Stimulated activated CD8-positive, alpha-beta memory T cell treated with anti-CD3 and anti-CD28 coated beads, Interleukin-7, amount 100 ng/mL, for 1 hour (primary cell): ENCODE measurements at regions not wholly inside any gene's neighbourhood (a gene's known extent, or its start where the extent isn't known, plus 50 kb on each side); places are given as distances from the start of the nearest gene placed in this dataset.
"Not testable (repeated sequence)": the region's sequence is repeated elsewhere in the genome, so short reads cannot be mapped to it uniquely, and the experiment has no call there.

Experiments used
- DNase-seq, 2 donors: peaks; one replicate each; pipeline ENCODE4 v3.0.0-alpha.2; 2020; ENCODE audit warnings: low read depth in 2 of 2

DNA sequence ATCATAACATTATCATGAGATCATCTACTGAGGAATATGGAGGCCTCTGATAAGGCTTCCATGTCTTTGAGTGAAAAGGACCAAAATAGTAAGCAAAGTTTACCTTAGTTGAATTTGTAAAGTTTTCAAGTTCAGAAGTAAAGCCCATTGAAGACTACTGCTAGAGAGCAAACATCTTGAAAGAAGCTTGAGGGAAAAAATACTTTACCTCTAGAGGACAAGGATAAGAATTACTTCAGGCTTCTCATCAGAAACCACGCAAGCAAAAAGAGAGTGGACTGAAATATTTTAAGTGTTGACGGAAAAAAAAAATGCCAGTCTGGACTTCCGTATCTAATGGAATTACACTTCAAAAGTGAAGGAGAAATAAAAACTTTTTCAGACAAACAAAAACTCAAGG lies 114.3 kb downstream of the MPP7 start:
- no peak for DNase-seq

DNA sequence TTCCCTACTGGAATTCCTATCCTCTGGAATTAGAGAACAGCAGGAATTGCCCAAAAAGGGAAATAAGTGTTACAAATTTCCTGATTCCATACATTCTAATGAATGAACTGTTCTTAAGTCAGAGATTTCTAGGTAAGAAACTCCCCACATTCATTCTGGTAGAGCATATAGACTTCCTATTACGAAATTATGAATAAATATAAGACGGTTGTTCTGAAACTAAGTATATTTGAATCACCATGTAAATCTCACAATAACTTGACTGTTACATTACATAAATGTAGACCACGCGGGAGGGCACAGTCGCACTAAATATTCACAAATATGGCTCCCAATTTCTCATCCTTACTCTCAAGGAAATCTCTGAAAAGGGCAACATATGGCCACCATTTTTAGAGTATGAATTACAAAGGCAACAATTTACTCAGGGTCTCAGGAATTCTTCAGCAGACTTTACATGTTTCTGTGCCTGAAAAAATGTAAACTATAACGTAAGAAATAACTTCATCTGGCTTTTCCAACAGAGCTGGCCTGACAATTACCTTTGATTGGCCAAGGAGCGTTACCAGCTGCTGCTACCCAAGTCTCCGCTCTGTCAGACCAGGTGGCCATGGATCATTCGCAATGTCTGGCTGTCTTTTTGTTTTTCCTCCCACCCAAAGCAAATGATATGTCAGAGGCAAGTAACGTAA lies 115.8 kb downstream of the MPP7 start:
- no peak for DNase-seq

DNA sequence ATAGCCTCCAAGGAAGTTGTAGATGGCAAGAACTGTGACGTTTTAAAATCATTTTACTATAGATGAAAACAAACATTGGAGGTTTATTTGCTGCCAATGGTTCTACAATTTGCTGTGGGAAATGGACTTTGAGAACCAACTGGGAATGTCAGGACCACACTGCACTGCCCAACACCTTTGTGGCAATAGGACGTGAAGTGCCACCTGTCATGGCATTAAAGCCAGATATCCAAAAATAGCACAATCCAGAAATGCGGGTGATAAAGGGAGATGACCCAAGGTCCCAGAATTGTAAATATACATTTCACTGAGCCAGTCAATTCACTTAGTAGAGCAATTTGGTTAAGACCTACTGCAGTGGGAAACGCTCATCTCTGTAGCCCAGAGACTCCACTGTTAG lies 116.4 kb downstream of the MPP7 start:
- no peak for DNase-seq

DNA sequence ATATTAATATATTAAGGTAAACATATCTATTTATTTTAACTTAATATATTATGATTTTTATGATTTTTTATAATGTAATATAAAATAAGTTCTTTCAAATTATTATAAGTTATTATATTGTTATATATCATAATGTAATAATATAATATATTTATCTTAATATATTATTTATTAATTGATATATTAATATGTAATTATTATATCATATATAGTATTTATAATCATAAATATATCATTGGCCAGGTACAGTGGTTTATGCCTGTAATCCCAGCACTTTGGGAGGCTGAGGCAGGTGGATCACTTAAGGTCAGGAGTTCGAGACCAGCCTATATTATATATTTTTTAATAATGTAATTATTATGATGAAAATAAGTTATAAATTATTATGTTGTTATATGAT lies 118.1 kb downstream of the MPP7 start:
- no peak for DNase-seq

DNA sequence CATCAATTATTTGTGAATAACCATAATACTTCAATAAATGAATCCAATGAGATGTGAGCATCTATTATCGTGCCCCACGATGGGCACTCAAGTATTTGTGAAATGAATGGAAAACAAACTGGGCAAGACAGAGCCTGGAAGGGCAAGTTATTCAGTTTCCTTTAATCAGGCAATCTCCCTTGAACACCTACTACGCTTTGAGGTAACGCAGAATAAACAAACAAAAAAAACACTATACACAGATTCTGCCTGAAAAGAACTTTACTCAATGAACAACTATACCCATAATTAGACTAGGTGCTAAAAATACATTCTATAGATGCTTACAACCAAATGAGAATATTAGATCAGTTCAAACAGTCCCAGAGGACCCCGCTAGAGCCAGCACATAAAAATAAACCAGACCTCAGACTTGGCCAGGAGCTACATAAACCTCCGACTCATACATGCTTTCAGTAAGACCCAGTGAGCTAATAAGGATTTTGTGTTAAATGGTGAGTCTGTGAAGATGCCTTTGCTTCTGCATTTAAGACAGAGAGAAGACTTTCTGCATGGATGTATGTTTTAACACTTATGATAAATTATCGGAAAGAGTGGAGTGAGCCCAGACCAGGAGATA lies 121.3 kb downstream of the MPP7 start:
- no peak for DNase-seq

DNA sequence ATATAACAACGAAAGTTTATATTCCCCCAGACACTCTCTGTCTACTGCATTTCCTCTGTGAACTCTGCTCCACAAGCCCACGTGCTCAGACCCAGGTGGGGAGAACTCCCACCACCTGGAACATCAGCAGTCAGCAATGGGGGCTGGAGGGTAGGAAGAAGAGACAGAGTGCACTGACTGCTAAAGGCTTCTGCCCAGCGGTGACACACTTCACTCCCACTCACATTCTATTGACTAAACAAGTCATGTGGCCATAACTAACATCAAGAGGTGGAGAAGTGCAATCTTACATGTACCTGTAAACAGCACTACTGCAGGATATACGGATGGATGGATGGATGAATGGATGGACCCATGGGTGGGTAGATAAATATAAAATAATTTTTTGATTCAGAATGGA lies 122.2 kb downstream of the MPP7 start:
- DNase-seq: no peak

DNA sequence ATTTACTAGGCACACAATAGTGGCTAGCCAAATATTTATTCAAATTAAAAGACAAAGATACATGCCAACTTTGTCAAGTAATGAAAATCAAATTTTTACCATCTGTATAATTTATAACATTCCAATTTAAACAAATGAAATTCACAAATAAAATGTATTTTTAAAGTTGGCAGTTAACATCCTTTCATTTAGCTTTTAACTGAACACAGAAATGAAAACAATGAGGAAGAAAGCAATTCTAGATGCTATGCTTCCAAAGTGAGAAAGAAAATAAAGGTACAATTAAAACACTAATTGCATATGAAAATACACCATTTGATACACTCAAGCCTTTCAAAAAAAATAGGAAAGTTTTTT lies 123.1 kb downstream of the MPP7 start:
- no peak for DNase-seq

DNA sequence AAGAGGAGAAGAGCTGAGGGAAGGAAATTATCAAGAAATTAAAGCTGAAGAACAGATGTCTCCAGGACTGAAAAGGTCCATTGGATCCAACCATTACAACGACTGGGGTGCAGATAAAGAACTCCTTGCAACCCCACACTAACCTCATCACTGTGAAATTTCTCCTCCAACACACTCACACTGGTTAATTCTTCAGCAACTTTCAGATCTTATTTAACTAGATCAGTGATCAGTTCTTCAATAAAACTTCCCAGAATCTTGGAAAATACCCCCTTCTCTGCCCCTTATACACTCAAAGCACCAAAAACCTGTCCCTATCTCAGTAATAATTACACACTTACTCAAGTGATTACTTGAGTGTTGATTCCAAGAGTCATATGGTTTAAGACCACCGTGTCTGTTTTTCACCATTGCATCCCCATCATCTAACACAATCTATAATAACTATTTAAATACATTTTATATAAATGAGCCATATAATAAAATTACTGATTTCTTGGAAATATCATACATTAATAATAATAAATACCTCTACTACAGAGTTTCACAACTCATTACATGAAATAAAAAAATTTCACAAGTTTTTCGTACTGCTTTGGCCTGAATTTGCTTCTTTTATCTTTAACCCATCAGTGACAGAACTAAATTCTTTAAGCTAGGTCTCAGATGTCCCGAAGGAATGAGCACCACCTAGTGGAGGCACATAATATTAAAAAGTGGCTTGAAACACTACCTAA lies 123.7 kb downstream of the MPP7 start:
- DNase-seq: no peak

DNA sequence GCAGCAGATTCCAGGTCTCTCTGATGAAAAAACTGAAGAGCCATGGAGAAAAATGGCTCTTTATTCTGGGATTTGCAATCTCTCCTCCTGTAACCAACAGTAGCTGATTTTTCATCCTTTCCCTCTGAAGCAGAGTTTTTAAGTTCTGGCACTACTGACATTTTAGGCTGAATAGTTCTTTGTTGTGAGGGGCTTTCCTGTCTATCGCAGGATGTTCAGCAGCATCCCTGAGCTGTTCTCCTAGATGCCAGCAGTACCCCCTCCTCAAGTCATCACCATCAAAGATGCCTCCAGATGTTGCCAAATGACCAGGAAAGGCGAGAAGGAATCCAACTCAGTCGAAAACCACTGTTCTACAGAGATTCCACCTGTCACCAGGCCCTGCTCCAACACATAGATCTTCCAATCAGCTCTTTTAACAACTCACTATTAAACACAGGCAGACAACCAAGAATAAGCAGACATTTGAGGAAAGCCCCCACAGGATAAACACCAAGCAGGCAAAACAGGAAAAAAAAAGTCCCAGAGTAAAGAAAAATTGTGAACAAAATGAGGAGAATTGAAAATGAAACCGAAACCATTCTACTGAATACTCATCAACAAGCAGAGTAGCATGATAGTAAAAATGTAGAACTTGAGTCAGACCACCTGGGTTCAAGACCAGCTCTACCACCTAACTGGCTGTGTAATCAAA lies 124.8 kb downstream of the MPP7 start:
- DNase-seq: no peak

DNA sequence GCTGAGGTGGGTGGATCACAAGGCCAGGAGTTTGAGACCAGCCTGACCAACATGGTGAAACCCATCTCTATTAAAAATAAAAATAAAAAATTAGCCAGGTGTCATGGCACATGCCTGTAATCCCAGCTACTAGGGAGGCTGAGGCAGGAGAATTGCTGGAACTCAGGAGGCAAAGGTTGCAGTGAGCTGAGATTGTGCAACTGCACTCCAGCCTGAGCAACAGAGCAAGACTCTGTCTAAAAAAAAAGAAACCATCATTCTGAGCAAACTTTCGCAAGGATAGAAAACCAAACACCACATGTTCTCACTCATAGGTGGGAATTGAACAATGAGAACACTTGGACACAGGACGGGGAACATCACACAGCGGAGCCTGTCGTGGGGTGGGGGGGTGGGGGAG lies 126.4 kb downstream of the MPP7 start:
- DNase-seq: not testable (repeated sequence)

DNA sequence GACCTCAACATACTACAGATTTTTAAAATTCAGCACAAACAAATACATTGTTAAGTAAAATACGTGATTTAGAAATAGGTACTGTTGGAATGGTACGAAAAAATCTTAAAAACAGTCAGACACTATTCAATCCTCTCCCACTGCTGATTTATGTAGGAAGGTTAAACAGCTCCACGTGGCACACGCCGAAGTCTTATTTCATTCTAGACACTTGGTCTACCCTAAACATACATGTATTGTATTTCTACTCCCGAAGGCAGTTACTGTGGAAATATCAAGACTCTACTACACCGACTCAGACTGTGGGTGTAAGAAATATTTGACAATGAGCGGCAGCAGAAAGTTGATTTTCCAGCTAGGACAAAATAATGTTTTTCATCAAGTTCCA lies 130.6 kb downstream of the MPP7 start:
- no peak for DNase-seq

DNA sequence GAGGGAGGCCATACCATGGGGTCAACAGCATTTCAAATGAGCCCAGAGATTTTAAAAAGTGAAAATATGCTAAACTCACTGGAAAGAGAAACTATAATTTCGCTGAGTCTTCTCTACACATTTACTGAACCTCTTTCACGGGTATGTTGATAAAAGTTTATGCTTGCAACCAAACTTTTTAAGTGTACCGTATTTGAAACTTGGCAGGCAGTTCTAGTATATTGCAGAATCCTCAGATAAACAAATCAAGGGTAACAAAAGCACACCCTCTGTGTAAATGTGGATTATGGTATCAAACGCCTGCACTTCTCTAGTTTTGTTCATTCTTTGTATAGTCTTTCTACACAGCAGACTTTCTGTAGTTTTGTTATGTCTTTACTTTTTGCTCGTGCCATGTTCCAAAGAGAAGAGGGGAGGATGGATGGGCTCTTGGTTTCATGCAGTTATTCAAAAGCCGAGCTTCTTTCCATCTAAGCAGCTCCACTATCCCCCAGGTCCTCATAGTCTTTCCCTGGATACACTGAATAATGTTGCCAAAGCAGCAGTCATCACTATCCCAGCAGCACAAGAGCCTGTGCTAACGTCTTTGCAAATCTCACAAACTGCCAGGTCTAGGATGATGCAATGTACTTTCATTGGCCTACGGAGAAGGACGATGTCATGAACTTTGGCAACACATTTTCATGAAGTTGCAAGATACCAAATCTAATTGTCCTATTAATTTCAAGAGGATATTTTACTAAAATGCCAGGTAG lies 131.2 kb downstream of the MPP7 start:
- DNase-seq: no peak

DNA sequence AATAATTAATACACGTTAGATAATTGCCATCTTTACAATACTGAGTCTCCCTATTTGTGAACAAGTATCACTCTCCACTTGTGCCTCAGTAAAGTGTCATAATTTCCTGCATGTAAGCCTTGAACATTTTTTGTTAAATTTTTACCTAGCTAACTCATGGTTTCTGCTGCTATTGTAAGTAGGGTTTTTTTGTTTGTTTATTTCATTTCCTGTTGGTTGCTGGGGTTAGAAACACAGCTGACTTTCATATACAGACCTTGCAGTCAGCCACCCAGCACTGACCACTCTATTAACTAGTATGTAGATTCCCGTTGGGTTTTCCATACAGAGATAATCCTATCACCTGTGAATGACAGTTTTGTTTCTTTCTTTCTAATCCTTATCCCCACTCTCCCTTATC lies 133.3 kb downstream of the MPP7 start:
- DNase-seq: no peak

DNA sequence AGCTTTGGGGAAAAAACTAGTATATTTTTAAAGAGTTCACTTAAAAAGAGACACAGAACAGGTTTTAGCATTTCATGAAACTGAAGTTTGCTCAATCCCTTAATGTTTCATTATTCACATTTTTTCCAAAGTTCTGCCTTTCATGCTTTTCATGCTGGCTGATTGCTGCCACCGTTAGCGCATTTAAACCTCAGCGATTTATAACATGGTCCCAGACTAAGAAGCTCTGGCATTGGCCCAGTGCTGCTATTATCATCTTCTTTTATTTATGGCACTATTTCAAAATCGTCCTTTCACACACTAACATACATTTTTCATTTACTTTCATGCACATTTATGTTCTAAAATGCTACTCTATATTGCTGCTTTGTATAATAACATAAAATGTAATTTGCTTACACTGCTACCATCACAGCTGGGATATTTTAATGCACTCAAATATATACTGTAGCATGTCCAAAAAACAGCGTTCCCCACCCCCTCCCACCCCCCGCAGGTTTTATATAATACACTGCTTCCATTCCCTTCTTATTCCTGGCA lies 141.9 kb downstream of the MPP7 start:
- DNase-seq: no peak

DNA sequence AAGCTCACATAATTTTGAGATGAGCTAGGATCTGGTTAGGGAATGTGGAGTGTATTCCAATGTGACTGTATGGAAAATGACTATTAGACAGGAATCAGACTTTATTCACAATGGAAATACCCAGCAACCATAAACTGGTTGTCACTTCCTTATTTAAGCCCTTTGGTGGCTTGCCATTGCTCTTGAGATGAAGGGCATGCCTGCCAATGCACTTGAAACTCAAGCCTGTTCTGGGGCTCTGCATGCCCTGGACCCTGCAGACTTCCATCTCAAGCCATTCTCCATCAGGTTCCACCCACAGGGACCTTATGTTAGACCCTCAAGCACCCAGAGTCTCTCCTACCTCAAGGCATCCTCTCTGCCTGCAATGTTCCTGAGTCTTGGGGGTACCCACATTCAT lies 145.5 kb downstream of the MPP7 start:
- no peak for DNase-seq

DNA sequence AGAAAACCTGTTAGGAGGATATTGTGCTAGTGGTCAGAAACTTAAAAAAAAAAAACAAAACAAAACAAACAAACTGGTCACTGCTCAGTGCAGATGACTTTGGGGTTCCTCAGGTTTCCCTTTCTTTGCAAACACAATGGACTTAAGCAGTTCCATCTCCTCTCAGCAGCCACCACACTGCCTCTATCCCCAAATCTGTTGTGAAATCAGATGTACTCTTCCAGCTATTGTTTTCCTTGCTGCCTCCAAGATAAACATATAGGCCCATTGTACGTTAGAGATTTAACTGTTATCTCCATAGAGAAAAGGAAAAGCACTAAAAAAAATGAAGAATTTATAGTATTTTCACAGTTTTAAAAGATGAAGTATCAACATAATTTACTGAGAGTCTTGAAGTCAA lies 147.1 kb downstream of the MPP7 start:
- no peak for DNase-seq

DNA sequence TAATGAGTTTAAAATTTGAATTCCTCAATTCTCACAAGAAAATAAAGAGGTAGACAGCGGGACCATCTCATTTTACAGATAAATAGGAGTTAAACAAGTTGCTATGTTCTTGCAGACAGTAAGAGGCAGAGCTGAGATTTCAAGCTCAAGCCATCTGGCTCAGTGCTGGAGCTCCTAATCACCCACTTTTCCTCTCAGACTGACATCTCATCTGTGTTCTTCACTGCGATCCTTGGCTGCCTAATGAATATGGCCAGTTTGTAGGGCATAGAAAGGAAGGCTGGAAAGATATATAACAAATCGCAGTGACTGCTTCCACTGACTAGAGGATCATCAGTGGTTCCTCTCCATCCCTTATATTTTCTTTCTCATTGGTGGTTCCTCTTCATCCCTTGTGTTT lies 151.2 kb downstream of the MPP7 start:
- no peak for DNase-seq

DNA sequence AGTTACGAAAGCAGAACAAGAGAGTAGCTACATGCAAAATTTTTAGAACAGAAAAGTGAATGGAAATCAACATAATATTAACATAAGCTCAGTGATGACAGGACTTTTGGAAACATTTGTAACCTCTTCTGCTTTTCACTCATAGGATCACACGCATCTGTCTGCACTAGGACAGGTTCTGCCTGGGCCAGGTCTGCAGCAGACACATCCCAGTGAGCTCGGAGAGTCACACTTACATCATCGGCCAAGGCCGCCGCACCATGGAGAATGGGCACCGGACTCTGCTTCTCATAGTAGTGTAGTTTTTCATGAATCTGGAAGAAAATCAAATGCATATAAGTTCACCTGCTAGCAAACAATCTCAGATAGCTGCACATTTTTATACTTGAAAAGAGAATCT lies 150.9 kb upstream of the ODAD2 start:
- no peak for DNase-seq

DNA sequence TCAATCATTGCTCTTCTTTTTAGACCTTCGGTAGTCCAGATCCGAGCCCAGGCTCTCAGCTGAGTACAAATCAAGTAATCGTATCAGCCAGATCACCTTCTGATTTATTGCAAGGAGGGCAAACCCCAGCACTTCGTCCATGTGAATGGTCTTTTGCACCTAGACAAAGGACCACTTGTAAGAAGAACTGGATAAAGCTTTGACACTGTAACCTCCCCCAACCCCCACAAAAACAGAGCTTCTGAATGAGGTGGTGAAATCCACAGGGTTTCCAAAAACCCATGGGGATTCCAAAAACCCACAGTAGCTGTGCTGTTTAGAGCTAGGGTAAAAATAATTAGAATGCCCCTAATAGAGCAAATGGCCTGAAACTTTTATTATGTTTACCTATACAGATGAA lies 148.8 kb upstream of the ODAD2 start:
- no peak for DNase-seq

DNA sequence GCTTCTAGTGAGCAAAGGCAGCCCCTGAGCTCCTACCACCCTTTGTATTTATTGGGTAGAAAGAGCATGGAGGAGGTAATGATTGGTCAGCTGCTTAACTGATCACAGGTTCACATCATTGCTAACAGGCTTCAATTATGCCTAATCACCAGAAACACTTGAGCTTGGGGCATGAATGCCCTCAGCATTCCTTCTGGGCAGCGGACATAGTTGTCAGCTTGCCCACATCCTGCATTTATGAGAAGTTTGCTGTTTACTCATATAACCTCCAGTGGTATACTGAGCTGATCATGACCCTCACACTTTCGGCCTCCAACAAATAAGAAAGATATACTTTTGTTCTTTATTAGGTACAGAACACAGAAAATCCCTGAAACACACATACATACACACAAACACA lies 140.3 kb upstream of the ODAD2 start:
- no peak for DNase-seq

DNA sequence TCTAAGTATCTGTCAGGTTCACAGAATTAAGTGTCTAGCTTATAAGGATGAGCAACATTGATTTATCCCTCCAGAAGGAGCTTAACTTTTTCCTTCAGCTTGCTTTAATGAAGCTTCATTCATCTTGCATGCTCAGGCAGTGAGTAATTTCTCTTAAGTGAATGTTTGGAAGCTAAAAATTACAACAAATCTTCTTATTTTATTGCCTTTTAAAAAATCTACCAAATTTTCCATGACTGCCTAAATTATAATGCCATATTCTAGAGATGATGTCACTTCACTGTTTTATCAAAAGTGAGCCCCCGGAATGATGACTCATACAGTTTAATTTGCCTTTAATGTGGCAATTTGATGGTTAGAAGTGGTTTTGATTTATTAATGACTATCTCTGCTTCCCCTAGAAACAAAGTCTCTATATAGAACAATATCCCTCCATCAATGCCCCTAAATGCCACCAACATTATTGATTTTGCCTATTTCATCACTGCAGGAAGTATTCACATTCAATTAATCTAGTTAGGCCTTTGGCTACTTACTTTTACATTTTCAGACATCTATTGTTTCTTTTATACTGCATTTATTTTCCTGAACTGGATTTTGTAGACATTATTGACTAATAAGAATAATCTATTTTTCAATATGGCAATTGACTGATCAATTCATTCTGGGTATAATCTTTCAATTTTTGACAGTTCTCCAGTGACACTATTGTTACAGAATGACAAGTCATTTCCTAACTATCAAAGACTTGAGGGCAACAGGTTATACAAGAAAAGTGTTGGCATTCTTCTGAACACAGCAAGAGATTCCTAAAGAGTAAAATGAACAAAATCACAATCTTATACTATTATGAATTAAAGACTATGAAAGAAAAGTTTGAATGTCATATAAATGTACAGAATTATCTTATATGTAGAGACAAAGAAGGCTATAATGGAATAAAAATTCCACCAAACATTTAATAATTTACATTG lies 139.3 kb upstream of the ODAD2 start:
- DNase-seq: no peak
